HEK293T (cell line): ENCODE measurements at regions not wholly inside any gene's neighbourhood (a gene's known extent, or its start where the extent isn't known, plus 50 kb on each side); places are given as distances from the start of the nearest gene placed in this dataset.

Experiments
- CTCF ChIA-PET: fragments of 350-600 bp; formaldehyde crosslinking; extraction: SDS; loops from one replicate; lab custom pipeline; 2021; ENCODE audit warnings: antibody characterized with exemption, inconsistent platforms; lab: Yijun Ruan, JAX
- POLR2A ChIA-PET: fragments of 350-600 bp; formaldehyde crosslinking; extraction: SDS; loops from one replicate; lab custom pipeline; 2020; ENCODE audit warnings: antibody characterized with exemption, inconsistent platforms; lab: Yijun Ruan, JAX
- DNase-seq: peaks from one replicate; pipeline ENCODE4 v3.0.0; 2012; ENCODE audit warnings: mixed read lengths; ENCODE audit errors: extremely low spot score
- ARNT ChIP-seq: fragments of 450-650 bp; IDR thresholded peaks from 2 replicates; pipeline ENCODE4 v1.6.1; 2017; ENCODE audit warnings: mild to moderate bottlenecking
- BHLHE40 ChIP-seq: fragments of 450-650 bp; IDR thresholded peaks from 2 replicates; pipeline ENCODE4 v1.6.1; 2016; ENCODE audit warnings: mild to moderate bottlenecking, moderate library complexity, borderline replicate concordance
- CTBP1 ChIP-seq: fragments of 450-650 bp; IDR thresholded peaks from 2 replicates; pipeline ENCODE4 v1.6.1; 2016; ENCODE audit warnings: borderline replicate concordance
- ELF4 ChIP-seq: fragments of 450-650 bp; IDR thresholded peaks from 2 replicates; pipeline ENCODE4 v1.6.1; 2017; ENCODE audit warnings: antibody characterized with exemption
- FOXA1 ChIP-seq: fragments of 450-650 bp; IDR thresholded peaks from 2 replicates; pipeline ENCODE4 v1.6.1; 2016; ENCODE audit warnings: mild to moderate bottlenecking
- FOXK2 ChIP-seq: fragments of 450-650 bp; IDR thresholded peaks from 2 replicates; pipeline ENCODE4 v1.6.1; 2016; ENCODE audit warnings: mild to moderate bottlenecking
- FOXM1 ChIP-seq: fragments of 450-650 bp; IDR thresholded peaks from 2 replicates; pipeline ENCODE4 v1.6.1; 2017; ENCODE audit warnings: mild to moderate bottlenecking, borderline replicate concordance
- HDGF ChIP-seq: fragments of 450-650 bp; IDR thresholded peaks from 2 replicates; pipeline ENCODE4 v1.6.1; 2017; ENCODE audit warnings: antibody characterized with exemption, borderline replicate concordance
- L3MBTL2 ChIP-seq: fragments of 450-650 bp; conservative IDR thresholded peaks from 2 replicates; pipeline ENCODE4 v1.6.1; 2016; ENCODE audit warnings: mild to moderate bottlenecking
- LEF1 ChIP-seq: fragments of 450-650 bp; IDR thresholded peaks from 2 replicates; pipeline ENCODE4 v1.6.1; 2017; ENCODE audit warnings: mild to moderate bottlenecking, borderline replicate concordance
- NFRKB ChIP-seq: fragments of 450-650 bp; IDR thresholded peaks from 2 replicates; pipeline ENCODE4 v1.6.1; 2016; ENCODE audit warnings: mild to moderate bottlenecking, moderate library complexity
- PKNOX1 ChIP-seq: fragments of 450-650 bp; IDR thresholded peaks from 2 replicates; pipeline ENCODE4 v1.6.1; 2016
- SP1 ChIP-seq: fragments of 450-650 bp; IDR thresholded peaks from 2 replicates; pipeline ENCODE4 v1.6.1; 2017
- SUZ12 ChIP-seq: fragments of 450-650 bp; IDR thresholded peaks from 2 replicates; pipeline ENCODE4 v1.6.1; 2016; ENCODE audit warnings: mild to moderate bottlenecking
- TARDBP ChIP-seq: fragments of 450-650 bp; IDR thresholded peaks from 2 replicates; pipeline ENCODE4 v1.6.1; 2016
- ZNF384 ChIP-seq: fragments of 450-650 bp; IDR thresholded peaks from 2 replicates; pipeline ENCODE4 v1.6.1; 2016

- CTCF ChIA-PET: no interaction called here
- TF ChIP-seq LEF1: no peak
- TF ChIP-seq FOXM1: no peak
- TF ChIP-seq ARNT: no peak
- TF ChIP-seq NFRKB: no peak
- no peak for TF ChIP-seq L3MBTL2
- no peak for TF ChIP-seq FOXK2
- no peak for TF ChIP-seq ZNF384
- no peak for TF ChIP-seq TARDBP
- TF ChIP-seq ELF4: no peak
- TF ChIP-seq SUZ12: no peak
- TF ChIP-seq PKNOX1: no peak
- no peak for TF ChIP-seq HDGF
- TF ChIP-seq SP1: no peak
- no peak for DNase-seq
- POLR2A ChIA-PET: no interaction called here
Measured at GRCh38 chr1:239527051-239527693, 140.8 kb downstream of the CHRM3 start.

- TF ChIP-seq CTBP1: no peak
- no peak for TF ChIP-seq ARNT
- no peak for TF ChIP-seq TARDBP
- no peak for TF ChIP-seq ELF4
- TF ChIP-seq NFRKB: no peak
- TF ChIP-seq FOXK2: no peak
- TF ChIP-seq SP1: no peak
- no peak for TF ChIP-seq FOXM1
- TF ChIP-seq ZNF384: no peak
- POLR2A ChIA-PET: no interaction called here
- DNase-seq: no peak
- CTCF ChIA-PET: no interaction called here
Measured at GRCh38 chr1:239536165-239536849, 149.9 kb downstream of the CHRM3 start.

- TF ChIP-seq BHLHE40: no peak
- no peak for TF ChIP-seq LEF1
- TF ChIP-seq FOXK2: no peak
- TF ChIP-seq TARDBP: no peak
- TF ChIP-seq SUZ12: no peak
- no peak for TF ChIP-seq L3MBTL2
- TF ChIP-seq HDGF: no peak
- no peak for TF ChIP-seq CTBP1
- TF ChIP-seq FOXM1: no peak
- TF ChIP-seq PKNOX1: no peak
- no peak for TF ChIP-seq ZNF384
- no peak for TF ChIP-seq FOXA1
- TF ChIP-seq SP1: no peak
- no peak for TF ChIP-seq ELF4
- ChIA-PET POLR2A (no interaction called here), CTCF (no interaction called here)
- DNase-seq: no peak
Measured at GRCh38 chr1:239537795-239538194, 151.4 kb downstream of the CHRM3 start.

GRCh38 chr1:239538239-239538988 is 152.0 kb downstream of the CHRM3 start:
- no peak for DNase-seq
- TF ChIP-seq FOXK2 (no peak), L3MBTL2 (no peak), ZNF384 (no peak), PKNOX1 (no peak), SUZ12 (no peak), LEF1 (no peak), SP1 (no peak), CTBP1 (no peak), ARNT (no peak), FOXM1 (no peak), NFRKB (no peak), ELF4 (no peak), HDGF (no peak), TARDBP (no peak), FOXA1 (no peak), BHLHE40 (no peak)
- ChIA-PET CTCF (no interaction called here), POLR2A (no interaction called here)

GRCh38 chr1:239539051-239539450 is 152.7 kb downstream of the CHRM3 start:
- ChIA-PET CTCF (no interaction called here), POLR2A (no interaction called here)
- no peak for DNase-seq
- TF ChIP-seq NFRKB (no peak), ELF4 (no peak), ARNT (no peak), PKNOX1 (no peak), FOXM1 (no peak), FOXA1 (no peak), LEF1 (no peak), TARDBP (no peak)
